Osteoblast (primary cell): ENCODE measurements at regions not wholly inside any gene's neighbourhood (a gene's known extent, or its start where the extent isn't known, plus 50 kb on each side); places are given as distances from the start of the nearest gene placed in this dataset. TPM values are rescaled to one million over a fixed set of nuclear protein-coding genes. Genes with fewer than 3 reads are reported as not detected.
A peak's percentile ranks its signal among the peaks of the same experiment; 100 is the strongest.
"Not testable (repeated sequence)": the region's sequence is repeated elsewhere in the genome, so short reads cannot be mapped to it uniquely, and the experiment has no call there.

Source experiments
- DNase-seq: peaks from one replicate; pipeline ENCODE4 v3.0.0; 2011; ENCODE audit warnings: low spot score, mixed read lengths; ENCODE audit not compliant: insufficient read length; ENCODE audit errors: missing footprints
- H2AFZ ChIP-seq: 2 replicates; pipeline ENCODE4 v1.6.0; 2011; ENCODE audit warnings: mild to moderate bottlenecking, low read length
- H3K27ac ChIP-seq: 2 replicates; pipeline ENCODE4 v1.5.1; 2011; ENCODE audit warnings: mild to moderate bottlenecking, low read depth, low read length, moderate library complexity
- H3K27me3 ChIP-seq: 2 replicates; pipeline ENCODE4 v1.6.0; 2012; ENCODE audit warnings: mild to moderate bottlenecking, control low read depth, inconsistent platforms, low read length, moderate library complexity; ENCODE audit not compliant: insufficient read depth
- H3K36me3 ChIP-seq: 2 replicates; pipeline ENCODE4 v1.5.1; 2011; ENCODE audit warnings: mild to moderate bottlenecking, low read length, control low read depth, moderate library complexity; ENCODE audit not compliant: insufficient read depth
- H3K4me1 ChIP-seq: 2 replicates; pipeline ENCODE4 v1.5.1; 2011; ENCODE audit warnings: mild to moderate bottlenecking, low read length, control low read depth, moderate library complexity; ENCODE audit not compliant: insufficient read depth
- H3K4me2 ChIP-seq: 2 replicates; pipeline ENCODE4 v1.6.0; 2011; ENCODE audit warnings: mild to moderate bottlenecking, low read length; ENCODE audit not compliant: insufficient read depth
- H3K4me3 ChIP-seq: fragments of 200-600 bp; sonication (generic); 3 replicates; pipeline ENCODE4 v1.5.1; 2012; ENCODE audit warnings: mild to moderate bottlenecking, low read length, inconsistent platforms; ENCODE audit not compliant: insufficient read depth
- H3K79me2 ChIP-seq: 2 replicates; pipeline ENCODE4 v1.6.0; 2012; ENCODE audit warnings: mild to moderate bottlenecking, low read length, control low read depth, inconsistent platforms; ENCODE audit not compliant: insufficient read depth
- H3K9me3 ChIP-seq: 2 replicates; pipeline ENCODE4 v1.5.1; 2011; ENCODE audit warnings: low read depth, low read length, control low read depth
- H4K20me1 ChIP-seq: 2 replicates; pipeline ENCODE4 v1.6.0; 2012; ENCODE audit warnings: mild to moderate bottlenecking, low read length, control low read depth; ENCODE audit not compliant: insufficient read depth
- CTCF ChIP-seq: IDR thresholded peaks from 2 replicates; pipeline ENCODE4 v1.5.1; 2011; ENCODE audit warnings: mild to moderate bottlenecking, low read depth, low read length, moderate library complexity; ENCODE audit errors: extremely low read depth
- small RNA-seq: library from RNA; depleted of rRNA; stranded (forward); fragments of <200 nt; gene quantifications from one replicate; pipeline ENCODE3, GENCODE V24; 2012

- not testable (repeated sequence) for H4K20me1 ChIP-seq, DNase-seq, H3K9me3 ChIP-seq, H3K4me2 ChIP-seq, H3K4me3 ChIP-seq, H3K27me3 ChIP-seq, H2AFZ ChIP-seq, H3K4me1 ChIP-seq, H3K36me3 ChIP-seq, H3K79me2 ChIP-seq, H3K27ac ChIP-seq
- TF ChIP-seq CTCF = peak; percentile 33
Measured at GRCh38 chr2:91895091-91895490, 2976.1 kb upstream of the TEKT4 start.

GRCh38 chr2:91917602-91918001 is 2953.6 kb upstream of the TEKT4 start:
- not testable (repeated sequence) for H2AFZ ChIP-seq, H3K4me3 ChIP-seq, H4K20me1 ChIP-seq

More at GRCh38 chr2:91917602-91918001, 2953.6 kb upstream of the TEKT4 start:
- not testable (repeated sequence) for H3K79me2 ChIP-seq, H3K4me1 ChIP-seq, H3K36me3 ChIP-seq, H3K4me2 ChIP-seq, DNase-seq, H3K27me3 ChIP-seq, H3K9me3 ChIP-seq, H3K27ac ChIP-seq

Small RNAs in the stretch of these regions (small RNA-seq; reads per million reads assigned to genes)
- gene AC127391.1 = not detected
